ENCODE measurements at regions not wholly inside any gene's neighbourhood (a gene's known extent, or its start where the extent isn't known, plus 50 kb on each side); places are given as distances from the start of the nearest gene placed in this dataset.

- Mint-ChIP-seq H3K36me3 (ENCODE audit: low read depth) (no peaks in the 10 kb centered on the region), H3K27me3 (ENCODE audit: insufficient read depth) (no peaks in the 10 kb centered on the region), H3K9me3 (no peaks in the 10 kb centered on the region), H3K4me1 (ENCODE audit: low read depth) (no peaks in the 10 kb centered on the region), H3K27ac (no peak overlapping the region), H3K4me3 (no peak overlapping the region)
- no peak for DNase-seq (ENCODE audit: low spot score)
- intact Hi-C loops (cut with micrococcal nuclease), result no loop called here
Observed at GRCh38 chr10:78912361-78913218, 156.2 kb upstream of the ZMIZ1 start.

- Mint-ChIP-seq H3K27me3 (ENCODE audit: insufficient read depth) (no peaks in the 10 kb centered on the region), H3K27ac (no peak overlapping the region), H3K4me3 (no peak overlapping the region), H3K36me3 (ENCODE audit: low read depth) (no peaks in the 10 kb centered on the region), H3K9me3 (no peaks in the 10 kb centered on the region), H3K4me1 (ENCODE audit: low read depth) (no peaks in the 10 kb centered on the region)
- intact Hi-C loops (cut with micrococcal nuclease), result no loop called here
- DNase-seq (ENCODE audit: low spot score), result no peak
Observed at GRCh38 chr10:78913219-78914059, 155.3 kb upstream of the ZMIZ1 start.

- intact Hi-C loops (cut with micrococcal nuclease), result no loop called here
- DNase-seq (ENCODE audit: low spot score), result no peak
- no peaks in the 10 kb centered on the region for H3K4me1 Mint-ChIP-seq (ENCODE audit: low read depth)
- H3K9me3 Mint-ChIP-seq, result no peaks in the 10 kb centered on the region
- H3K27ac Mint-ChIP-seq, result no peak overlapping the region
- no peak overlapping the region for H3K4me3 Mint-ChIP-seq
- H3K36me3 Mint-ChIP-seq (ENCODE audit: low read depth), result no peaks in the 10 kb centered on the region
- no peaks in the 10 kb centered on the region for H3K27me3 Mint-ChIP-seq (ENCODE audit: insufficient read depth)
Observed at GRCh38 chr10:78914060-78914378, 154.7 kb upstream of the ZMIZ1 start.

GRCh38 chr10:78914502-78915189, 154.1 kb upstream of the ZMIZ1 start:
- H3K27ac Mint-ChIP-seq, result no peak overlapping the region
- intact Hi-C loops (cut with micrococcal nuclease), result no loop called here
- no peaks in the 10 kb centered on the region for H3K9me3 Mint-ChIP-seq
- no peaks in the 10 kb centered on the region for H3K27me3 Mint-ChIP-seq (ENCODE audit: insufficient read depth)
- DNase-seq (ENCODE audit: low spot score), result no peak
- H3K36me3 Mint-ChIP-seq (ENCODE audit: low read depth), result no peaks in the 10 kb centered on the region
- no peaks in the 10 kb centered on the region for H3K4me1 Mint-ChIP-seq (ENCODE audit: low read depth)
- no peak overlapping the region for H3K4me3 Mint-ChIP-seq

GRCh38 chr10:78915190-78915518, 153.6 kb upstream of the ZMIZ1 start:
- Mint-ChIP-seq H3K27me3 (ENCODE audit: insufficient read depth) (no peaks in the 10 kb centered on the region), H3K4me3 (no peak overlapping the region), H3K4me1 (ENCODE audit: low read depth) (no peaks in the 10 kb centered on the region), H3K36me3 (ENCODE audit: low read depth) (no peaks in the 10 kb centered on the region), H3K9me3 (no peaks in the 10 kb centered on the region), H3K27ac (no peak overlapping the region)
- no peak for DNase-seq (ENCODE audit: low spot score)
- intact Hi-C loops (cut with micrococcal nuclease), result no loop called here

GRCh38 chr10:78916227-78916626, 152.5 kb upstream of the ZMIZ1 start:
- H3K27ac Mint-ChIP-seq, result no peak overlapping the region
- peaks cover 2% of the 10 kb centered on the region for H3K27me3 Mint-ChIP-seq (ENCODE audit: insufficient read depth)
- no peak for DNase-seq (ENCODE audit: low spot score)
- intact Hi-C loops (cut with micrococcal nuclease), result no loop called here
- no peak overlapping the region for H3K4me3 Mint-ChIP-seq
- H3K36me3 Mint-ChIP-seq (ENCODE audit: low read depth), result no peaks in the 10 kb centered on the region
- H3K4me1 Mint-ChIP-seq (ENCODE audit: low read depth), result no peaks in the 10 kb centered on the region
- no peaks in the 10 kb centered on the region for H3K9me3 Mint-ChIP-seq

GRCh38 chr10:78919181-78919966, 149.4 kb upstream of the ZMIZ1 start:
- no peak overlapping the region for H3K27ac Mint-ChIP-seq
- DNase-seq (ENCODE audit: low spot score), result no peak
- no peaks in the 10 kb centered on the region for H3K36me3 Mint-ChIP-seq (ENCODE audit: low read depth)
- H3K4me1 Mint-ChIP-seq (ENCODE audit: low read depth), result no peaks in the 10 kb centered on the region
- peaks cover 5% of the 10 kb centered on the region for H3K27me3 Mint-ChIP-seq (ENCODE audit: insufficient read depth)
- no peak overlapping the region for H3K4me3 Mint-ChIP-seq
- intact Hi-C loops (cut with micrococcal nuclease), result no loop called here
- H3K9me3 Mint-ChIP-seq, result no peaks in the 10 kb centered on the region

- H3K4me3 Mint-ChIP-seq, result no peak overlapping the region
- H3K27me3 Mint-ChIP-seq (ENCODE audit: insufficient read depth), result peaks cover 5% of the 10 kb centered on the region
- no peaks in the 10 kb centered on the region for H3K36me3 Mint-ChIP-seq (ENCODE audit: low read depth)
- H3K9me3 Mint-ChIP-seq, result no peaks in the 10 kb centered on the region
- intact Hi-C loops (cut with micrococcal nuclease), result no loop called here
- no peak for DNase-seq (ENCODE audit: low spot score)
- H3K27ac Mint-ChIP-seq, result no peak overlapping the region
- H3K4me1 Mint-ChIP-seq (ENCODE audit: low read depth), result no peaks in the 10 kb centered on the region
Observed at GRCh38 chr10:78920011-78920410, 148.8 kb upstream of the ZMIZ1 start.

- no peak for DNase-seq (ENCODE audit: low spot score)
- intact Hi-C loops (cut with micrococcal nuclease), result no loop called here
- Mint-ChIP-seq H3K9me3 (no peaks in the 10 kb centered on the region), H3K4me1 (ENCODE audit: low read depth) (no peaks in the 10 kb centered on the region), H3K27me3 (ENCODE audit: insufficient read depth) (peaks cover 5% of the 10 kb centered on the region), H3K27ac (no peak overlapping the region), H3K36me3 (ENCODE audit: low read depth) (no peaks in the 10 kb centered on the region), H3K4me3 (no peak overlapping the region)
Observed at GRCh38 chr10:78921895-78922294, 146.9 kb upstream of the ZMIZ1 start.

- peaks cover 8% of the 10 kb centered on the region for H3K27me3 Mint-ChIP-seq (ENCODE audit: insufficient read depth)
- intact Hi-C loops (cut with micrococcal nuclease), result no loop called here
- H3K27ac Mint-ChIP-seq, result no peak overlapping the region
- H3K4me3 Mint-ChIP-seq, result no peak overlapping the region
- DNase-seq (ENCODE audit: low spot score), result no peak
- H3K36me3 Mint-ChIP-seq (ENCODE audit: low read depth), result no peaks in the 10 kb centered on the region
- no peaks in the 10 kb centered on the region for H3K9me3 Mint-ChIP-seq
- no peaks in the 10 kb centered on the region for H3K4me1 Mint-ChIP-seq (ENCODE audit: low read depth)
Observed at GRCh38 chr10:78923647-78924318, 145.0 kb upstream of the ZMIZ1 start.

GRCh38 chr10:78924319-78925003, 144.3 kb upstream of the ZMIZ1 start:
- Mint-ChIP-seq H3K36me3 (ENCODE audit: low read depth) (no peaks in the 10 kb centered on the region), H3K4me3 (no peak overlapping the region), H3K27ac (no peak overlapping the region), H3K27me3 (ENCODE audit: insufficient read depth) (peaks cover 8% of the 10 kb centered on the region), H3K4me1 (ENCODE audit: low read depth) (no peaks in the 10 kb centered on the region), H3K9me3 (no peaks in the 10 kb centered on the region)
- intact Hi-C loops (cut with micrococcal nuclease), result no loop called here
- no peak for DNase-seq (ENCODE audit: low spot score)

GRCh38 chr10:78925275-78925674, 143.5 kb upstream of the ZMIZ1 start:
- Mint-ChIP-seq H3K27me3 (ENCODE audit: insufficient read depth) (peaks cover 9% of the 10 kb centered on the region), H3K4me1 (ENCODE audit: low read depth) (no peaks in the 10 kb centered on the region), H3K36me3 (ENCODE audit: low read depth) (no peaks in the 10 kb centered on the region), H3K4me3 (no peak overlapping the region), H3K9me3 (no peaks in the 10 kb centered on the region), H3K27ac (no peak overlapping the region)
- intact Hi-C loops (cut with micrococcal nuclease), result no loop called here
- no peak for DNase-seq (ENCODE audit: low spot score)

Measured in activated T-helper 1 cell treated with anti-CD3 and anti-CD28 coated beads, Interleukin-12 subunit alpha, Interleukin-12 subunit beta, Interleukin-2, Interleukin-4 antibody, amounts not matched to agents 30 ng/mL and 10 ng/mL and 1 ng/mL, durations not matched to agents 14 hours and 24 hours and 36 hours (primary cell).